ENCODE measurements at regions not wholly inside any gene's neighbourhood (a gene's known extent, or its start where the extent isn't known, plus 50 kb on each side); places are given as distances from the start of the nearest gene placed in this dataset.

DNA sequence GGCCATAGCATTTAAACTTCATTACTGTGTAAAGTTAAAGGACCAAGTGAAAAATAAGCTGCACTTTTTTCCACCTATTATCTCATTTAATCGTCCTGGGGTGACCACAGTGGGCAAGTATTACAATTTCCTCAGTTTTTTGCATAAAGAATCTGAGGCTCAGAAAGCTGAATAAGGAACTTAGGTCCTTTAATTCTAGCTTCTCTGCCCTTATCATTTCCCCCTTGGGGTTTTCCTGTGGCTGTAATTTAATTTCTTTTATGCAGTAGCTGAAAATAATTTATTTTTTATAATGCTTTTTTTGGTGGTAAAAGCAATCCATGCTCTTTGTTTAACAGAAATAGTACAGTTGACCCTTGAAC lies 59.8 kb upstream of the RCBTB2 start:
- no peak for DNase-seq (ENCODE audit: low read depth)
- H3K4me3 ChIP-seq (ENCODE audit: low read length), result no peak overlapping the region
- TF ChIP-seq, protein P1, sequence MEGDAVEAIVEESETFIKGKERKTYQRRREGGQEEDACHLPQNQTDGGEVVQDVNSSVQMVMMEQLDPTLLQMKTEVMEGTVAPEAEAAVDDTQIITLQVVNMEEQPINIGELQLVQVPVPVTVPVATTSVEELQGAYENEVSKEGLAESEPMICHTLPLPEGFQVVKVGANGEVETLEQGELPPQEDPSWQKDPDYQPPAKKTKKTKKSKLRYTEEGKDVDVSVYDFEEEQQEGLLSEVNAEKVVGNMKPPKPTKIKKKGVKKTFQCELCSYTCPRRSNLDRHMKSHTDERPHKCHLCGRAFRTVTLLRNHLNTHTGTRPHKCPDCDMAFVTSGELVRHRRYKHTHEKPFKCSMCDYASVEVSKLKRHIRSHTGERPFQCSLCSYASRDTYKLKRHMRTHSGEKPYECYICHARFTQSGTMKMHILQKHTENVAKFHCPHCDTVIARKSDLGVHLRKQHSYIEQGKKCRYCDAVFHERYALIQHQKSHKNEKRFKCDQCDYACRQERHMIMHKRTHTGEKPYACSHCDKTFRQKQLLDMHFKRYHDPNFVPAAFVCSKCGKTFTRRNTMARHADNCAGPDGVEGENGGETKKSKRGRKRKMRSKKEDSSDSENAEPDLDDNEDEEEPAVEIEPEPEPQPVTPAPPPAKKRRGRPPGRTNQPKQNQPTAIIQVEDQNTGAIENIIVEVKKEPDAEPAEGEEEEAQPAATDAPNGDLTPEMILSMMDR (conservative IDR thresholded peaks at IDR 0.05; ENCODE audit: low read length), result no peak

- TF ChIP-seq, protein P1 (conservative IDR thresholded peaks at IDR 0.05; ENCODE audit: low read length), result no peak
- no peak for DNase-seq (ENCODE audit: low read depth)
Measured at GRCh38 chr13:48593536-48593935, 60.2 kb upstream of the CYSLTR2 start.

DNA sequence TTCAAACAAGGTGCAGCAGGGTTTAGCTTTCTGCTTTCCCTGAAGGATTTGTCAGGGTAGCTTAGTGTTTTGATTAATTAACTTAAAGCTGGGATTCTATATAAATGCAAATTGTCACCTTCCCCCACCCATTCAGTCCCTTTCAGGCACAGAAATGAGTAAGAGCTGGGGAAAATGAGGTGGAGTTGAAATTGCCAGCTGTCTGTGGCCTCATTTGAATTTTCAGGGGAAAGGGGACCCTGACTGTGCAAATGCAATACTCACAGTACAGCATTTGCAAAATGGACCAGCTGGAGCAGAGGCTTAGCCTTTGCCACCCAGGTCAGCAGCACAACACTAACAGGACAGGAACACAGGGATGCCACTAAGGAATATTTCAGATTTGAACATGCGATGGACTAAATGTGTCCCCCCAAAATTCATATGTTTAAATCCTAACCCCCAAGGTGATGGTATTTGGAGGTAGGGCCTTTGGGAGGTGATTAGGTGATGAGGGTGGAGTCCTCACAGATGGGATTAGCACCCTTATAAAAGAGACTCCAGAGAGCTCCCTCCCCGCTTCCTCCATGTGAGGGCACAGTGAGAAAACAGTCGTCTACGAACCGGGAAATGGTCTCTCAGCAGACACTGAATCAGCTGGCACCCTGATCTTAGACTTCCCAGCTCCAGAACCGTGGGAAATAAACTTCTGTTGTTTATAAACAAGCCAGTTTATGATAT lies 59.5 kb upstream of the CYSLTR2 start:
- no peak for DNase-seq (ENCODE audit: low read depth)
- H3K4me3 ChIP-seq (ENCODE audit: low read length), result no peak overlapping the region
- TF ChIP-seq, protein P1 (conservative IDR thresholded peaks at IDR 0.05; ENCODE audit: low read length), result no peak

More at GRCh38 chr13:48593536-48593935, 60.2 kb upstream of the CYSLTR2 start:
- H3K4me3 ChIP-seq (ENCODE audit: low read length), result no peak overlapping the region

- no peak overlapping the region for H3K4me3 ChIP-seq (ENCODE audit: low read length)
- TF ChIP-seq, protein P1 (conservative IDR thresholded peaks at IDR 0.05; ENCODE audit: low read length), result peak; percentile 65
- DNase-seq (ENCODE audit: low read depth), result peak; percentile 47
Measured at GRCh38 chr13:48595431-48596429, 58.0 kb upstream of the CYSLTR2 start.

GRCh38 chr13:48600374-48601364 lies 53.1 kb upstream of the CYSLTR2 start:
- DNase-seq (ENCODE audit: low read depth), result peak; percentile 40
- no peak overlapping the region for H3K4me3 ChIP-seq (ENCODE audit: low read length)
- TF ChIP-seq, protein P1 (conservative IDR thresholded peaks at IDR 0.05; ENCODE audit: low read length), result no peak

DNA sequence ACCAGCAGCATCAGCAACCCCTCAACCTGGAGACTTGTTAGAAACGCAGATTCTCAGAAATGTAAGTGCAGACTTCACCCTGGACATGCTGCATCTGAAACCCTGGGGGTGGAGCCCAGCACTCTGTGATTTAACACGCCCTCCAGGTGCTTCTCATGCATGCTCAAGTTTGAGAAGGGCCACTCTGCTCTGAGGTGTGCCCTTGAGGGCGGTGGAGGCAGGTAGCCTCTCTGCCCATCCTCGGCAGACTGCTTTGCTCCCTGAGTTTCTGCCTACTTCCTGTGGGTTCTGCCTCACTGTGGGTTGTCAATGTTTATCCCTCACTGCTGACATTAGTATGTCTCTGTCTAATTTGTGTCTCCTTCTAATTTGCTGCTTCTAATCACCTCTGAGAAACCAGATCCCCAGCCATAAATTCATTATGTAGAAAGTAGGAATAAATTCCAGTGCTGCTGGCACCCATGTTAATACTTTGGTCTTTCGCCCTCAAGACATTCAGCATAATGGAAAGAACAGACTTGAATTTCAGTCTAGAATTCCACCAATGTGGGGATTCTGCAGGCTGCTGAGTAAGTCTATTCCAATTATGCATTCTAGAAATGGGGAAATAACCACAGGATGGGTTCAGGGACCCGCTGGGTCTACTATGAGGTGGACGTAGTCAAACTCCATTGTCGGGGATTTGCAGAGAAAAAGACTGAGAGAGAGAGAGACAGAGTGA lies 51.3 kb upstream of the CYSLTR2 start:
- DNase-seq (ENCODE audit: low read depth), result no peak

More for the DNA sequence above, 51.3 kb upstream of the CYSLTR2 start:
- TF ChIP-seq, protein P1 (conservative IDR thresholded peaks at IDR 0.05; ENCODE audit: low read length), result no peak
- H3K4me3 ChIP-seq (ENCODE audit: low read length), result no peak overlapping the region
